Astrocyte (in vitro differentiated cells and primary cell): ENCODE measurements at regions not wholly inside any gene's neighbourhood (a gene's known extent, or its start where the extent isn't known, plus 50 kb on each side); places are given as distances from the start of the nearest gene placed in this dataset.
A peak's percentile ranks its signal among the peaks of the same experiment; 100 is the strongest.

ENCODE experiments used
- DNase-seq: peaks from one replicate; pipeline ENCODE4 v3.0.0-alpha.2; 2010; ENCODE audit warnings: low read depth
- FAIRE-seq: peaks from 2 replicates; lab custom pipeline; 2011; peaks lifted over from hg19 to GRCh38; lab: Jason Lieb, UNC
- H2AFZ ChIP-seq: 2 replicates; pipeline ENCODE4 v1.6.0; 2012; ENCODE audit warnings: low read depth, low read length, inconsistent platforms
- H3K27ac ChIP-seq: 2 replicates; pipeline ENCODE4 v1.5.1; 2011; ENCODE audit warnings: low read depth, low read length, inconsistent platforms
- H3K27me3 ChIP-seq: 2 replicates; pipeline ENCODE4 v1.6.0; 2011; ENCODE audit warnings: low read length, inconsistent platforms; ENCODE audit not compliant: insufficient read depth
- H3K36me3 ChIP-seq: 2 replicates; pipeline ENCODE4 v1.5.1; 2011; ENCODE audit warnings: low read length, inconsistent platforms; ENCODE audit not compliant: insufficient read depth
- H3K4me1 ChIP-seq: 2 replicates; pipeline ENCODE4 v1.5.1; 2011; ENCODE audit warnings: low read length, inconsistent platforms; ENCODE audit not compliant: insufficient read depth
- H3K4me2 ChIP-seq: 2 replicates; pipeline ENCODE4 v1.6.0; 2012; ENCODE audit warnings: low read length, inconsistent platforms
- H3K4me3 ChIP-seq: 2 replicates; pipeline ENCODE4 v1.5.1; 2011; ENCODE audit warnings: low read depth, mild to moderate bottlenecking, low read length, inconsistent platforms; ENCODE audit not compliant: insufficient read depth
- H3K79me2 ChIP-seq: 2 replicates; pipeline ENCODE4 v1.6.0; 2012; ENCODE audit warnings: mild to moderate bottlenecking, low read length, inconsistent platforms; ENCODE audit not compliant: insufficient read depth
- H3K9ac ChIP-seq: 2 replicates; pipeline ENCODE4 v1.6.0; 2012; ENCODE audit warnings: mild to moderate bottlenecking, low read length, inconsistent platforms
- H3K9me3 ChIP-seq: 2 replicates; pipeline ENCODE4 v1.5.1; 2012; ENCODE audit warnings: low read depth, mild to moderate bottlenecking, low read length, inconsistent platforms; ENCODE audit not compliant: insufficient read depth
- H4K20me1 ChIP-seq: 2 replicates; pipeline ENCODE4 v1.6.0; 2012; ENCODE audit warnings: low read length, inconsistent platforms; ENCODE audit not compliant: insufficient read depth
- H3K27ac Mint-ChIP-seq: one replicate; pipeline ENCODE4 v1.8.0; 2021; ENCODE audit warnings: mild to moderate bottlenecking, mixed read lengths; ENCODE audit not compliant: unreplicated experiment
- H3K27me3 Mint-ChIP-seq: one replicate; pipeline ENCODE4 v1.8.0; 2021; ENCODE audit warnings: low read depth, mixed read lengths; ENCODE audit not compliant: unreplicated experiment
- H3K36me3 Mint-ChIP-seq: one replicate; pipeline ENCODE4 v1.8.0; 2021; ENCODE audit warnings: low read depth, mixed read lengths; ENCODE audit not compliant: unreplicated experiment
- H3K4me1 Mint-ChIP-seq: one replicate; pipeline ENCODE4 v1.8.0; 2021; ENCODE audit warnings: low read depth, mixed read lengths; ENCODE audit not compliant: unreplicated experiment
- H3K4me3 Mint-ChIP-seq: one replicate; pipeline ENCODE4 v1.8.0; 2021; ENCODE audit warnings: mild to moderate bottlenecking, moderate library complexity, mixed read lengths; ENCODE audit not compliant: unreplicated experiment
- H3K9me3 Mint-ChIP-seq: one replicate; pipeline ENCODE4 v1.8.0; 2021; ENCODE audit warnings: mild to moderate bottlenecking, mixed read lengths; ENCODE audit not compliant: unreplicated experiment
- CTCF ChIP-seq: IDR thresholded peaks from 2 replicates; pipeline ENCODE4 v1.5.1; 2011; ENCODE audit warnings: low read depth, mild to moderate bottlenecking, inconsistent platforms, low read length, moderate library complexity; ENCODE audit not compliant: insufficient read depth
- EZH2 ChIP-seq: IDR thresholded peaks from 2 replicates; pipeline ENCODE4 v1.6.1; 2012; ENCODE audit warnings: mild to moderate bottlenecking, low read length, inconsistent platforms; ENCODE audit not compliant: insufficient read depth

GRCh38 chr1:243916160-243916559, 66.1 kb upstream of the AKT3 start:
- DNase-seq: peak; percentile 32
- no peak for FAIRE-seq
- Mint-ChIP-seq H3K9me3 (peaks cover 8% of the 10 kb centered on the region), H3K36me3 (no peaks in the 10 kb centered on the region), H3K4me3 (peak overlapping the region; percentile 1), H3K27ac (no peak overlapping the region), H3K27me3 (peaks cover 31% of the 10 kb centered on the region), H3K4me1 (peaks cover 5% of the 10 kb centered on the region)
- no peak overlapping the region for H2AFZ ChIP-seq
- peaks cover 12% of the 10 kb centered on the region for H3K4me1 ChIP-seq
- no peaks in the 10 kb centered on the region for H3K79me2 ChIP-seq
- no peaks in the 10 kb centered on the region for H4K20me1 ChIP-seq
- H3K27me3 ChIP-seq: peaks cover 2% of the 10 kb centered on the region
- no peaks in the 10 kb centered on the region for H3K36me3 ChIP-seq
- H3K9ac ChIP-seq: peak overlapping the region; percentile 82
- TF ChIP-seq CTCF (no peak), EZH2 (no peak)
- no peak overlapping the region for H3K4me3 ChIP-seq
- no peaks in the 10 kb centered on the region for H3K9me3 ChIP-seq
- peak overlapping the region; percentile 90 for H3K4me2 ChIP-seq
- H3K27ac ChIP-seq: no peak overlapping the region

GRCh38 chr1:243912347-243912746, 62.3 kb upstream of the AKT3 start:
- Mint-ChIP-seq H3K36me3 (no peaks in the 10 kb centered on the region), H3K27me3 (peaks cover 20% of the 10 kb centered on the region), H3K4me3 (no peak overlapping the region), H3K4me1 (peaks cover 3% of the 10 kb centered on the region), H3K27ac (no peak overlapping the region), H3K9me3 (peaks cover 6% of the 10 kb centered on the region)
- TF ChIP-seq EZH2: no peak
- TF ChIP-seq CTCF: no peak
- no peaks in the 10 kb centered on the region for H3K79me2 ChIP-seq
- H3K9ac ChIP-seq: no peak overlapping the region
- FAIRE-seq: no peak
- DNase-seq: no peak
- H2AFZ ChIP-seq: no peak overlapping the region
- no peak overlapping the region for H3K4me2 ChIP-seq
- H3K9me3 ChIP-seq: no peaks in the 10 kb centered on the region
- H3K27ac ChIP-seq: no peak overlapping the region
- H3K27me3 ChIP-seq: peaks cover 2% of the 10 kb centered on the region
- H3K36me3 ChIP-seq: no peaks in the 10 kb centered on the region
- peaks cover 9% of the 10 kb centered on the region for H3K4me1 ChIP-seq
- no peak overlapping the region for H3K4me3 ChIP-seq
- no peaks in the 10 kb centered on the region for H4K20me1 ChIP-seq

GRCh38 chr1:243910607-243911006, 60.6 kb upstream of the AKT3 start:
- Mint-ChIP-seq H3K36me3 (no peaks in the 10 kb centered on the region), H3K4me3 (no peak overlapping the region), H3K27ac (no peak overlapping the region), H3K27me3 (peaks cover 10% of the 10 kb centered on the region), H3K9me3 (peaks cover 4% of the 10 kb centered on the region), H3K4me1 (no peaks in the 10 kb centered on the region)
- H3K4me3 ChIP-seq: no peak overlapping the region
- H3K79me2 ChIP-seq: no peaks in the 10 kb centered on the region
- no peak for TF ChIP-seq CTCF
- TF ChIP-seq EZH2: no peak
- H2AFZ ChIP-seq: no peak overlapping the region
- H3K27ac ChIP-seq: no peak overlapping the region
- no peaks in the 10 kb centered on the region for H3K9me3 ChIP-seq
- H3K27me3 ChIP-seq: peaks cover 2% of the 10 kb centered on the region
- DNase-seq (no peak), FAIRE-seq (no peak)
- no peak overlapping the region for H3K4me2 ChIP-seq
- H3K36me3 ChIP-seq: no peaks in the 10 kb centered on the region
- H3K9ac ChIP-seq: no peak overlapping the region
- H4K20me1 ChIP-seq: no peaks in the 10 kb centered on the region
- H3K4me1 ChIP-seq: no peaks in the 10 kb centered on the region
